Neuronal stem cell (in vitro differentiated cells): ENCODE measurements at regions not wholly inside any gene's neighbourhood (a gene's known extent, or its start where the extent isn't known, plus 50 kb on each side); places are given as distances from the start of the nearest gene placed in this dataset.

ENCODE experiments used
- DNase-seq: peaks from one replicate; pipeline ENCODE4 v3.0.0-alpha.2; 2013; ENCODE audit warnings: low spot score
- H2AFZ ChIP-seq: one replicate; pipeline ENCODE4 v1.6.1; 2013; ENCODE audit warnings: mild to moderate bottlenecking, low read length, inconsistent platforms
- H2AK5ac ChIP-seq: 2 replicates; pipeline ENCODE4 v1.6.1; 2013; ENCODE audit warnings: low read depth, mild to moderate bottlenecking, inconsistent platforms, low read length, moderate library complexity, mixed read lengths
- H2BK120ac ChIP-seq: 2 replicates; pipeline ENCODE4 v1.6.1; 2013; ENCODE audit warnings: low read depth, mild to moderate bottlenecking, inconsistent platforms, low read length, moderate library complexity, mixed read lengths
- H2BK12ac ChIP-seq: one replicate; pipeline ENCODE4 v1.6.1; 2013; ENCODE audit warnings: low read length, inconsistent platforms
- H2BK15ac ChIP-seq: 2 replicates; pipeline ENCODE4 v1.6.1; 2013; ENCODE audit warnings: mild to moderate bottlenecking, low read length, inconsistent platforms, mixed read lengths
- H2BK5ac ChIP-seq: one replicate; pipeline ENCODE4 v1.6.1; 2013; ENCODE audit warnings: inconsistent platforms, mild to moderate bottlenecking, low read length, moderate library complexity
- H3K14ac ChIP-seq: one replicate; pipeline ENCODE4 v1.6.1; 2013; ENCODE audit warnings: low read length, inconsistent platforms
- H3K18ac ChIP-seq: 2 replicates; pipeline ENCODE4 v1.6.1; 2013; ENCODE audit warnings: low read length, inconsistent platforms
- H3K23ac ChIP-seq: 2 replicates; pipeline ENCODE4 v1.6.1; 2013; ENCODE audit warnings: low read depth, mild to moderate bottlenecking, mixed read lengths, low read length, inconsistent platforms; ENCODE audit not compliant: poor library complexity
- H3K27ac ChIP-seq: replicated peaks from 3 replicates; pipeline ENCODE4 v1.5.1; 2013; ENCODE audit warnings: low read length, inconsistent platforms
- H3K27me3 ChIP-seq, 3 experiments: 2 replicates each; pipeline ENCODE4 v1.6.1; 2013; ENCODE audit warnings: low read length in 3 of 3, mild to moderate bottlenecking in 2 of 3, inconsistent platforms in 1 of 3, low read depth in 1 of 3, mixed read lengths in 1 of 3, moderate library complexity in 1 of 3; ENCODE audit not compliant: control insufficient read depth in 3 of 3, insufficient read depth in 3 of 3
- H3K36me3 ChIP-seq, 2 donors: replicated peaks in 1 of 2; 2 replicates each; pipeline ENCODE4 v1.6.1; 2013; ENCODE audit warnings: low read length in 2 of 2; ENCODE audit not compliant: control insufficient read depth in 2 of 2, insufficient read depth in 2 of 2
- H3K4ac ChIP-seq: 2 replicates; pipeline ENCODE4 v1.6.1; 2013; ENCODE audit warnings: inconsistent platforms, mild to moderate bottlenecking, low read length, moderate library complexity
- H3K4me1 ChIP-seq, 2 donors: 1 replicate in 1 of 2; 2 replicates in 1 of 2; pipeline ENCODE4 v1.6.1; 2013; ENCODE audit warnings: low read length in 2 of 2, low read depth in 1 of 2; ENCODE audit not compliant: control insufficient read depth in 2 of 2, insufficient read depth in 1 of 2
- H3K4me2 ChIP-seq: one replicate; pipeline ENCODE4 v1.6.1; 2013; ENCODE audit warnings: mild to moderate bottlenecking, low read length, inconsistent platforms; ENCODE audit not compliant: insufficient read depth, poor library complexity, severe bottlenecking
- H3K4me3 ChIP-seq, 2 donors: 2 replicates each; pipeline ENCODE4 v1.5.1; 2013; ENCODE audit warnings: low read length in 2 of 2, mild to moderate bottlenecking in 2 of 2, inconsistent platforms in 1 of 2, moderate library complexity in 1 of 2
- H3K79me1 ChIP-seq: one replicate; pipeline ENCODE4 v1.6.1; 2013; ENCODE audit warnings: low read depth, mild to moderate bottlenecking, inconsistent platforms, low read length, moderate library complexity
- H3K9ac ChIP-seq: one replicate; pipeline ENCODE4 v1.6.1; 2013; ENCODE audit warnings: mild to moderate bottlenecking, low read depth, low read length, inconsistent platforms; ENCODE audit not compliant: poor library complexity
- H3K9me3 ChIP-seq, 2 donors: replicated peaks in 1 of 2; 2 replicates each; pipeline versions ENCODE3 to v1.6.1; 2013; ENCODE audit warnings: low read length in 2 of 2, mild to moderate bottlenecking in 2 of 2, inconsistent platforms in 1 of 2, low read depth in 1 of 2, mixed read lengths in 1 of 2, moderate library complexity in 1 of 2; ENCODE audit not compliant: control insufficient read depth in 2 of 2, insufficient read depth in 1 of 2
- H4K8ac ChIP-seq: one replicate; pipeline ENCODE4 v1.6.1; 2013; ENCODE audit warnings: low read depth, mild to moderate bottlenecking, inconsistent platforms, low read length, moderate library complexity
- H4K91ac ChIP-seq: one replicate; pipeline ENCODE4 v1.6.1; 2013; ENCODE audit warnings: low read length, low read depth, mild to moderate bottlenecking, inconsistent platforms; ENCODE audit not compliant: poor library complexity
- WGBS, 2 donors: extraction: QIAGEN DNeasy Blood & Tissue Kit; methylation state at CpG; one replicate each; pipeline ENCODE4 v1.1.7; 2013; ENCODE audit warnings: missing lambda C conversion rate in 2 of 2, mixed read lengths in 1 of 2; ENCODE audit not compliant: insufficient read length in 2 of 2, insufficient replicate concordance in 1 of 2; ENCODE audit errors: extremely low coverage in 2 of 2; 5-methylcytosine and 5-hydroxymethylcytosine counted together

- Histone ChIP-seq H3K4me1 (no peaks in the 10 kb centered on the region), H3K4ac (no peak overlapping the region), H3K9ac (no peak overlapping the region), H3K4me3 (no peak overlapping the region), H3K18ac (no peak overlapping the region), H2BK12ac (no peak overlapping the region), H3K4me2 (no peak overlapping the region), H4K91ac (no peak overlapping the region), H3K9me3 (no peaks in the 10 kb centered on the region), H2BK15ac (no peak overlapping the region), H2BK120ac (no peak overlapping the region), H2AK5ac (no peak overlapping the region), H3K23ac (no peak overlapping the region), H3K36me3 (no peaks in the 10 kb centered on the region), H2BK5ac (no peak overlapping the region), H3K79me1 (no peaks in the 10 kb centered on the region), H3K14ac (no peak overlapping the region), H3K27me3 (no peaks in the 10 kb centered on the region), H4K8ac (no peak overlapping the region), H3K27ac (no peak overlapping the region), H2AFZ (no peak overlapping the region)
- no peak for DNase-seq
- WGBS, 2 donors, result no CpG with 5 or more reads among the region's 2 CpGs
Observed at GRCh38 chr2:195055996-195056395, 601.0 kb upstream of the SLC39A10 start.

- Histone ChIP-seq H2AK5ac (no peak overlapping the region), H3K9ac (no peak overlapping the region), H3K14ac (no peak overlapping the region), H3K9me3 (no peaks in the 10 kb centered on the region), H3K4me2 (no peak overlapping the region), H3K4ac (no peak overlapping the region), H3K4me1 (no peaks in the 10 kb centered on the region), H4K91ac (no peak overlapping the region), H3K79me1 (no peaks in the 10 kb centered on the region), H4K8ac (no peak overlapping the region), H2BK120ac (no peak overlapping the region), H2AFZ (no peak overlapping the region), H3K23ac (no peak overlapping the region), H2BK5ac (no peak overlapping the region), H3K27ac (no peak overlapping the region), H2BK15ac (no peak overlapping the region), H3K18ac (no peak overlapping the region), H3K36me3 (no peaks in the 10 kb centered on the region), H3K4me3 (no peak overlapping the region), H2BK12ac (no peak overlapping the region), H3K27me3 (no peaks in the 10 kb centered on the region)
- no peak for DNase-seq
Observed at GRCh38 chr2:195051401-195051800, 605.6 kb upstream of the SLC39A10 start.

GRCh38 chr2:195049372-195050031 lies 607.5 kb upstream of the SLC39A10 start:
- H3K14ac ChIP-seq, result no peak overlapping the region
- no peak overlapping the region for H3K9ac ChIP-seq
- H3K36me3 ChIP-seq, result no peaks in the 10 kb centered on the region
- no peak overlapping the region for H2BK15ac ChIP-seq
- no CpG with 5 or more reads among the region's 1 CpG for WGBS, 2 donors
- H3K4ac ChIP-seq, result no peak overlapping the region
- no peak overlapping the region for H3K4me3 ChIP-seq
- H2BK12ac ChIP-seq, result no peak overlapping the region
- no peak overlapping the region for H3K18ac ChIP-seq
- no peak overlapping the region for H3K23ac ChIP-seq
- no peak overlapping the region for H2AK5ac ChIP-seq
- H4K8ac ChIP-seq, result no peak overlapping the region
- no peaks in the 10 kb centered on the region for H3K27me3 ChIP-seq
- no peak overlapping the region for H3K27ac ChIP-seq
- H2BK5ac ChIP-seq, result no peak overlapping the region
- no peak for DNase-seq
- H2AFZ ChIP-seq, result no peak overlapping the region
- H3K4me2 ChIP-seq, result no peak overlapping the region
- H3K79me1 ChIP-seq, result no peaks in the 10 kb centered on the region
- no peaks in the 10 kb centered on the region for H3K4me1 ChIP-seq
- H3K9me3 ChIP-seq, result no peaks in the 10 kb centered on the region
- H4K91ac ChIP-seq, result no peak overlapping the region
- H2BK120ac ChIP-seq, result no peak overlapping the region

GRCh38 chr2:195047955-195048354 lies 609.1 kb upstream of the SLC39A10 start:
- no peak for DNase-seq
- Histone ChIP-seq H3K14ac (no peak overlapping the region), H4K91ac (no peak overlapping the region), H3K23ac (no peak overlapping the region), H2AK5ac (no peak overlapping the region), H2BK5ac (no peak overlapping the region), H3K79me1 (no peaks in the 10 kb centered on the region), H3K27me3 (no peaks in the 10 kb centered on the region), H3K4me2 (no peak overlapping the region), H3K4ac (no peak overlapping the region), H3K4me3 (no peak overlapping the region), H3K18ac (no peak overlapping the region), H2AFZ (no peak overlapping the region), H2BK12ac (no peak overlapping the region), H3K4me1 (no peaks in the 10 kb centered on the region), H3K36me3 (no peaks in the 10 kb centered on the region), H3K9me3 (no peaks in the 10 kb centered on the region), H2BK15ac (no peak overlapping the region), H3K9ac (no peak overlapping the region), H2BK120ac (no peak overlapping the region), H3K27ac (no peak overlapping the region), H4K8ac (no peak overlapping the region)
- no CpG with 5 or more reads among the region's 2 CpGs for WGBS, 2 donors
